GM21367 (cell line): ENCODE measurements at regions not wholly inside any gene's neighbourhood (a gene's known extent, or its start where the extent isn't known, plus 50 kb on each side); places are given as distances from the start of the nearest gene placed in this dataset.
"Not testable (repeated sequence)": the region's sequence is repeated elsewhere in the genome, so short reads cannot be mapped to it uniquely, and the experiment has no call there.

ENCODE experiments used
- ATAC-seq: cut with Tn5 transposase; IDR thresholded peaks from one replicate; pipeline ENCODE4 v1.9.1; 2021; ENCODE audit not compliant: unreplicated experiment

- ATAC-seq, result not testable (repeated sequence)
Observed at GRCh38 chr1:221604390-221604789, 137.5 kb downstream of the DUSP10 start.

- ATAC-seq, result no peak
Observed at GRCh38 chr1:221604948-221605347, 136.9 kb downstream of the DUSP10 start.

GRCh38 chr1:221605569-221605968 lies 136.3 kb downstream of the DUSP10 start:
- no peak for ATAC-seq

- no peak for ATAC-seq
Observed at GRCh38 chr1:221606256-221606655, 135.6 kb downstream of the DUSP10 start.

GRCh38 chr1:221608835-221609320 lies 133.0 kb downstream of the DUSP10 start:
- no peak for ATAC-seq

- no peak for ATAC-seq
Observed at GRCh38 chr1:221611656-221612046, 130.2 kb downstream of the DUSP10 start.

- no peak for ATAC-seq
Observed at GRCh38 chr1:221612047-221612777, 129.7 kb downstream of the DUSP10 start.

GRCh38 chr1:221620437-221621384 lies 121.2 kb downstream of the DUSP10 start:
- no peak for ATAC-seq

GRCh38 chr1:221621683-221622082 lies 120.2 kb downstream of the DUSP10 start:
- no peak for ATAC-seq

GRCh38 chr1:221622389-221622788 lies 119.5 kb downstream of the DUSP10 start:
- ATAC-seq, result no peak

GRCh38 chr1:221625026-221625425 lies 116.9 kb downstream of the DUSP10 start:
- no peak for ATAC-seq

- ATAC-seq, result no peak
Observed at GRCh38 chr1:221626041-221626440, 115.8 kb downstream of the DUSP10 start.

- no peak for ATAC-seq
Observed at GRCh38 chr1:221630236-221630635, 111.7 kb downstream of the DUSP10 start.

GRCh38 chr1:221631556-221631955 lies 110.3 kb downstream of the DUSP10 start:
- ATAC-seq, result no peak

GRCh38 chr1:221632072-221632471 lies 109.8 kb downstream of the DUSP10 start:
- ATAC-seq, result no peak

- ATAC-seq, result no peak
Observed at GRCh38 chr1:221633841-221634409, 108.0 kb downstream of the DUSP10 start.

GRCh38 chr1:221634606-221635005 lies 107.3 kb downstream of the DUSP10 start:
- ATAC-seq, result no peak

GRCh38 chr1:221635305-221635704 lies 106.6 kb downstream of the DUSP10 start:
- no peak for ATAC-seq

GRCh38 chr1:221636096-221636495 lies 105.8 kb downstream of the DUSP10 start:
- ATAC-seq, result no peak

- ATAC-seq, result no peak
Observed at GRCh38 chr1:221636967-221637366, 104.9 kb downstream of the DUSP10 start.

- no peak for ATAC-seq
Observed at GRCh38 chr1:221637641-221638041, 104.2 kb downstream of the DUSP10 start.

GRCh38 chr1:221638595-221638994 lies 103.3 kb downstream of the DUSP10 start:
- no peak for ATAC-seq
